H1 (cell line): ENCODE measurements at regions not wholly inside any gene's neighbourhood (a gene's known extent, or its start where the extent isn't known, plus 50 kb on each side); places are given as distances from the start of the nearest gene placed in this dataset.

Experiments used
- CEBPB ChIP-seq: IDR thresholded peaks from 2 replicates; pipeline ENCODE4 v1.6.1; 2012; ENCODE audit warnings: low read depth, low read length
- CREB1 ChIP-seq: IDR thresholded peaks from 2 replicates; pipeline ENCODE4 v1.6.1; 2012; ENCODE audit warnings: inconsistent platforms
- CTCF ChIP-seq, 3 experiments: IDR thresholded peaks; 1 replicate in 2 of 3; 2 replicates in 1 of 3; pipeline versions ENCODE4 v1.5.1 to v1.6.1; 2011; ENCODE audit warnings: low read length in 3 of 3, mild to moderate bottlenecking in 3 of 3, inconsistent platforms in 2 of 3, low read depth in 1 of 3, moderate library complexity in 1 of 3; ENCODE audit not compliant: insufficient read depth in 1 of 3; ENCODE audit errors: control extremely low read depth in 1 of 3
- MAX ChIP-seq: IDR thresholded peaks from 2 replicates; pipeline ENCODE4 v1.6.1; 2012; ENCODE audit warnings: inconsistent platforms
- NANOG ChIP-seq: IDR thresholded peaks from 2 replicates; pipeline ENCODE4 v1.6.1; 2011; ENCODE audit warnings: low read length, low read depth, mild to moderate bottlenecking, inconsistent platforms; ENCODE audit not compliant: insufficient read depth, poor library complexity, severe bottlenecking
- POLR2A ChIP-seq, 2 experiments: IDR thresholded peaks; 1 replicate in 1 of 2; 2 replicates in 1 of 2; pipeline ENCODE4 v1.6.1; 2011; ENCODE audit warnings: low read depth in 2 of 2, low read length in 2 of 2, mild to moderate bottlenecking in 2 of 2; ENCODE audit errors: control extremely low read depth in 1 of 2
- RAD21 ChIP-seq, 2 experiments: IDR thresholded peaks in 1 of 2; conservative IDR thresholded peaks in 1 of 2; 2 replicates each; pipeline ENCODE4 v1.6.1; 2011; ENCODE audit warnings: low read depth in 2 of 2, low read length in 2 of 2, improper control_type of control experiment in 1 of 2, inconsistent platforms in 1 of 2, mild to moderate bottlenecking in 1 of 2, moderate library complexity in 1 of 2
- SP1 ChIP-seq: IDR thresholded peaks from 2 replicates; pipeline ENCODE4 v1.6.1; 2011; ENCODE audit warnings: low read depth, low read length
- SP2 ChIP-seq: IDR thresholded peaks from 2 replicates; pipeline ENCODE4 v1.6.1; 2012; ENCODE audit warnings: mild to moderate bottlenecking, low read length, inconsistent platforms
- YY1 ChIP-seq: IDR thresholded peaks from 2 replicates; pipeline ENCODE4 v1.6.1; 2011; ENCODE audit warnings: low read depth, mild to moderate bottlenecking, low read length

GRCh38 chr5:91443023-91443422 is 59.9 kb upstream of the ARRDC3 start:
- TF ChIP-seq CTCF (IDR thresholded peaks at IDR 0.05; ENCODE audit: control extremely low read depth in 1 of 3, insufficient read depth in 1 of 3, low read depth in 1 of 3, low read length in 3 of 3): no peak
- TF ChIP-seq YY1: no peak
- no peak for TF ChIP-seq SP1
- TF ChIP-seq CREB1: no peak
- no peak for TF ChIP-seq RAD21 (IDR thresholded peaks at IDR 0.05 in 1 of 2, conservative IDR thresholded peaks at IDR 0.05 in 1 of 2; ENCODE audit: low read depth in 2 of 2, low read length in 2 of 2)
- no peak for TF ChIP-seq CEBPB
- TF ChIP-seq MAX: no peak
- no peak for TF ChIP-seq POLR2A (IDR thresholded peaks at IDR 0.05; ENCODE audit: control extremely low read depth in 1 of 2, low read depth in 2 of 2, low read length in 2 of 2)
- TF ChIP-seq NANOG: no peak
- TF ChIP-seq SP2: no peak
